Calu3 (cell line): ENCODE measurements at regions not wholly inside any gene's neighbourhood (a gene's known extent, or its start where the extent isn't known, plus 50 kb on each side); places are given as distances from the start of the nearest gene placed in this dataset.
"Not testable (repeated sequence)": the region's sequence is repeated elsewhere in the genome, so short reads cannot be mapped to it uniquely, and the experiment has no call there.

Experiments used
- BruUV-seq: library from RNA; stranded (reverse); fragments of 400-500 nt; replicated peaks from 2 replicates; lab custom pipeline; 2021; lab: Mats Ljungman, UMichigan
- CTCF ChIA-PET: fragments of 300-600 bp; sonication (Branson Sonifier 250); formaldehyde crosslinking; loops from one replicate; lab custom pipeline; 2022; ENCODE audit warnings: antibody characterized with exemption; lab: Charles Lee
- DNase-seq: peaks from one replicate; pipeline ENCODE4 v3.0.0; 2022
- H3K27ac Mint-ChIP-seq: one replicate; pipeline ENCODE4 v1.8.0; 2022; ENCODE audit warnings: mixed read lengths; ENCODE audit not compliant: unreplicated experiment
- H3K27me3 Mint-ChIP-seq: one replicate; pipeline ENCODE4 v1.8.0; 2022; ENCODE audit warnings: mixed read lengths; ENCODE audit not compliant: unreplicated experiment
- H3K36me3 Mint-ChIP-seq: one replicate; pipeline ENCODE4 v1.8.0; 2022; ENCODE audit warnings: mild to moderate bottlenecking, moderate library complexity, mixed read lengths; ENCODE audit not compliant: insufficient read depth, unreplicated experiment
- H3K4me1 Mint-ChIP-seq: one replicate; pipeline ENCODE4 v1.8.0; 2022; ENCODE audit warnings: mild to moderate bottlenecking, low read depth, mixed read lengths; ENCODE audit not compliant: unreplicated experiment
- H3K4me3 Mint-ChIP-seq: one replicate; pipeline ENCODE4 v1.8.0; 2022; ENCODE audit warnings: mild to moderate bottlenecking, low read depth, moderate library complexity, mixed read lengths; ENCODE audit not compliant: unreplicated experiment
- H3K9me3 Mint-ChIP-seq: one replicate; pipeline ENCODE4 v1.8.0; 2022; ENCODE audit warnings: low read depth, mixed read lengths; ENCODE audit not compliant: unreplicated experiment
- intact Hi-C: fragments of 100-400 bp; cut with micrococcal nuclease; formaldehyde crosslinking; loops from one replicate; pipeline ENCODE4 v1.10.0; 2022; ENCODE audit not compliant: unreplicated experiment

GRCh38 chr7:150156015-150156414, 167.1 kb upstream of the LRRC61 start:
- H3K36me3 Mint-ChIP-seq, BruUV-seq: not testable (repeated sequence)

GRCh38 chr7:150158696-150159095, 164.5 kb upstream of the LRRC61 start:
- BruUV-seq, DNase-seq, H3K27ac Mint-ChIP-seq, H3K4me3 Mint-ChIP-seq, H3K4me1 Mint-ChIP-seq, H3K9me3 Mint-ChIP-seq, H3K36me3 Mint-ChIP-seq, CTCF ChIA-PET, intact Hi-C loops, H3K27me3 Mint-ChIP-seq: not testable (repeated sequence)

More at GRCh38 chr7:150156015-150156414, 167.1 kb upstream of the LRRC61 start:
- peak overlapping the region; percentile 50 for H3K27ac Mint-ChIP-seq
- intact Hi-C loops, CTCF ChIA-PET, H3K9me3 Mint-ChIP-seq, H3K4me1 Mint-ChIP-seq, H3K27me3 Mint-ChIP-seq, DNase-seq, H3K4me3 Mint-ChIP-seq: not testable (repeated sequence)

GRCh38 chr7:150169515-150169914, 153.6 kb upstream of the LRRC61 start:
- H3K9me3 Mint-ChIP-seq, H3K4me1 Mint-ChIP-seq, H3K36me3 Mint-ChIP-seq, CTCF ChIA-PET, H3K27ac Mint-ChIP-seq, intact Hi-C loops, DNase-seq, H3K4me3 Mint-ChIP-seq, BruUV-seq, H3K27me3 Mint-ChIP-seq: not testable (repeated sequence)

GRCh38 chr7:150169943-150170490, 153.1 kb upstream of the LRRC61 start:
- CTCF ChIA-PET, H3K27me3 Mint-ChIP-seq, H3K4me1 Mint-ChIP-seq, DNase-seq, H3K27ac Mint-ChIP-seq, H3K4me3 Mint-ChIP-seq, H3K9me3 Mint-ChIP-seq, H3K36me3 Mint-ChIP-seq, intact Hi-C loops, BruUV-seq: not testable (repeated sequence)

- H3K4me3 Mint-ChIP-seq, intact Hi-C loops, H3K27ac Mint-ChIP-seq, CTCF ChIA-PET, BruUV-seq, H3K4me1 Mint-ChIP-seq, DNase-seq, H3K27me3 Mint-ChIP-seq, H3K9me3 Mint-ChIP-seq, H3K36me3 Mint-ChIP-seq: not testable (repeated sequence)
Observed at GRCh38 chr7:150183602-150184001, 139.6 kb upstream of the LRRC61 start.

- H3K9me3 Mint-ChIP-seq, DNase-seq, H3K36me3 Mint-ChIP-seq, CTCF ChIA-PET, H3K27me3 Mint-ChIP-seq, H3K27ac Mint-ChIP-seq, BruUV-seq, H3K4me1 Mint-ChIP-seq, intact Hi-C loops, H3K4me3 Mint-ChIP-seq: not testable (repeated sequence)
Observed at GRCh38 chr7:150189963-150190362, 133.2 kb upstream of the LRRC61 start.

- H3K27me3 Mint-ChIP-seq, H3K36me3 Mint-ChIP-seq, H3K27ac Mint-ChIP-seq, H3K9me3 Mint-ChIP-seq, H3K4me1 Mint-ChIP-seq, H3K4me3 Mint-ChIP-seq, CTCF ChIA-PET, intact Hi-C loops, DNase-seq, BruUV-seq: not testable (repeated sequence)
Observed at GRCh38 chr7:150192541-150192940, 130.6 kb upstream of the LRRC61 start.

- CTCF ChIA-PET, H3K4me3 Mint-ChIP-seq, H3K27ac Mint-ChIP-seq, intact Hi-C loops, H3K27me3 Mint-ChIP-seq, H3K9me3 Mint-ChIP-seq, DNase-seq, BruUV-seq, H3K36me3 Mint-ChIP-seq, H3K4me1 Mint-ChIP-seq: not testable (repeated sequence)
Observed at GRCh38 chr7:150193866-150194265, 129.3 kb upstream of the LRRC61 start.
